ENCODE measurements at regions not wholly inside any gene's neighbourhood (a gene's known extent, or its start where the extent isn't known, plus 50 kb on each side); places are given as distances from the start of the nearest gene placed in this dataset.

DNA sequence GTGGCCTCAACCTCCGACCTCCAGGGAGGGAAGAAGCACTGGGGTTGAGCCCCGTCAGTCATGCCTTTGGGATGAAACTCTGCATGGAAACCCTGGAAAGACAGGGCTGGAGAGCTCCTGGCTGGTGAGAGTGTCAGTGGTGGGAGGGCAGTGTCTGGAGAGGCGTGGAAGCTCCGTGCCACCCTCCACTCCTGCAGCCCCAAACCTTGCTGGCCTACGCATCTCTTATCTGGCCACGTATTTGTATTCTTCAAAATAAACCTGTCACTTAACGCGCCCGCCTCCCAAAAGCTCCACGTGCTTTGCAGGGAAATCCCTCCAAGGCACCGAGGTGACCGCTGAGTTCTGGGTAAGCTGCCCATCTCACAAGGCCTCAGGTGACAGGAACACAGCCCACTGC is 84.3 kb downstream of the TEX29 start:
- H3K9ac ChIP-seq, result no peak overlapping the region
- no peaks in the 10 kb centered on the region for H4K20me1 ChIP-seq (ENCODE audit: insufficient read depth)
- peaks cover 52% of the 10 kb centered on the region for H3K27me3 ChIP-seq (ENCODE audit: insufficient read depth)
- no peak overlapping the region for H3K4me3 ChIP-seq (ENCODE audit: low read depth in 2 of 2, low read length in 1 of 2)
- H3F3A ChIP-seq (replicated peaks; ENCODE audit: insufficient read depth), result no peaks in the 10 kb centered on the region
- no peaks in the 10 kb centered on the region for H3K4me1 ChIP-seq (ENCODE audit: control insufficient read depth in 1 of 2, insufficient read depth in 2 of 2, low read depth in 1 of 2, low read length in 1 of 2)
- no peak overlapping the region for H2AFZ ChIP-seq (ENCODE audit: low read depth)
- H3K9me3 ChIP-seq, result no peaks in the 10 kb centered on the region
- no peaks in the 10 kb centered on the region for H3K79me2 ChIP-seq (ENCODE audit: insufficient read depth)
- DNase-seq, result no peak
- H3K27ac ChIP-seq (ENCODE audit: low read depth in 2 of 2, low read length in 1 of 2), result no peak overlapping the region
- ChIA-PET POLR2A (no interaction called here), CTCF (interaction anchor here (1.2 to 4.1 kb wide), 2 partner anchors 23 to 25 kb away, joined by 3 to 11 read pairs; no protein-coding TSS in a partner anchor)
- WGBS (ENCODE audit: low lambda C conversion rate), result 22% methylated on average over 12 of the region's 12 CpGs
- TF ChIP-seq JUND (IDR thresholded peaks at IDR 0.05) (no peak), FOXM1 (IDR thresholded peaks at IDR 0.05; ENCODE audit: low read depth) (no peak), RXRA (IDR thresholded peaks at IDR 0.05; ENCODE audit: borderline replicate concordance, low read depth) (no peak), MXI1 (IDR thresholded peaks at IDR 0.05; ENCODE audit: low read depth, low read length) (no peak), TCF12 (IDR thresholded peaks at IDR 0.05) (no peak), TAF1 (IDR thresholded peaks at IDR 0.05; ENCODE audit: borderline replicate concordance, low read depth, low read length) (no peak), SIN3A (IDR thresholded peaks at IDR 0.05; ENCODE audit: borderline replicate concordance, low read depth, low read length) (no peak), NRF1 (IDR thresholded peaks at IDR 0.05; ENCODE audit: low read depth, low read length) (no peak), SMC3 (IDR thresholded peaks at IDR 0.05; ENCODE audit: low read depth, low read length) (no peak), GATA2 (CRISPR knock-in tag; IDR thresholded peaks at IDR 0.05) (no peak), POLR2AphosphoS5 (IDR thresholded peaks at IDR 0.05; ENCODE audit: low read depth, low read length) (no peak), NFIC (IDR thresholded peaks at IDR 0.05; ENCODE audit: borderline replicate concordance) (no peak)
- TF ChIP-seq, protein P1, sequence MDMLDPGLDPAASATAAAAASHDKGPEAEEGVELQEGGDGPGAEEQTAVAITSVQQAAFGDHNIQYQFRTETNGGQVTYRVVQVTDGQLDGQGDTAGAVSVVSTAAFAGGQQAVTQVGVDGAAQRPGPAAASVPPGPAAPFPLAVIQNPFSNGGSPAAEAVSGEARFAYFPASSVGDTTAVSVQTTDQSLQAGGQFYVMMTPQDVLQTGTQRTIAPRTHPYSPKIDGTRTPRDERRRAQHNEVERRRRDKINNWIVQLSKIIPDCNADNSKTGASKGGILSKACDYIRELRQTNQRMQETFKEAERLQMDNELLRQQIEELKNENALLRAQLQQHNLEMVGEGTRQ (IDR thresholded peaks at IDR 0.05; ENCODE audit: borderline replicate concordance, low read depth, low read length), result no peak
- TF ChIP-seq, protein P2, sequence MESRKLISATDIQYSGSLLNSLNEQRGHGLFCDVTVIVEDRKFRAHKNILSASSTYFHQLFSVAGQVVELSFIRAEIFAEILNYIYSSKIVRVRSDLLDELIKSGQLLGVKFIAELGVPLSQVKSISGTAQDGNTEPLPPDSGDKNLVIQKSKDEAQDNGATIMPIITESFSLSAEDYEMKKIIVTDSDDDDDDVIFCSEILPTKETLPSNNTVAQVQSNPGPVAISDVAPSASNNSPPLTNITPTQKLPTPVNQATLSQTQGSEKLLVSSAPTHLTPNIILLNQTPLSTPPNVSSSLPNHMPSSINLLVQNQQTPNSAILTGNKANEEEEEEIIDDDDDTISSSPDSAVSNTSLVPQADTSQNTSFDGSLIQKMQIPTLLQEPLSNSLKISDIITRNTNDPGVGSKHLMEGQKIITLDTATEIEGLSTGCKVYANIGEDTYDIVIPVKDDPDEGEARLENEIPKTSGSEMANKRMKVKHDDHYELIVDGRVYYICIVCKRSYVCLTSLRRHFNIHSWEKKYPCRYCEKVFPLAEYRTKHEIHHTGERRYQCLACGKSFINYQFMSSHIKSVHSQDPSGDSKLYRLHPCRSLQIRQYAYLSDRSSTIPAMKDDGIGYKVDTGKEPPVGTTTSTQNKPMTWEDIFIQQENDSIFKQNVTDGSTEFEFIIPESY (IDR thresholded peaks at IDR 0.05; ENCODE audit: borderline replicate concordance, low read depth), result no peak
- TF ChIP-seq, protein P3, sequence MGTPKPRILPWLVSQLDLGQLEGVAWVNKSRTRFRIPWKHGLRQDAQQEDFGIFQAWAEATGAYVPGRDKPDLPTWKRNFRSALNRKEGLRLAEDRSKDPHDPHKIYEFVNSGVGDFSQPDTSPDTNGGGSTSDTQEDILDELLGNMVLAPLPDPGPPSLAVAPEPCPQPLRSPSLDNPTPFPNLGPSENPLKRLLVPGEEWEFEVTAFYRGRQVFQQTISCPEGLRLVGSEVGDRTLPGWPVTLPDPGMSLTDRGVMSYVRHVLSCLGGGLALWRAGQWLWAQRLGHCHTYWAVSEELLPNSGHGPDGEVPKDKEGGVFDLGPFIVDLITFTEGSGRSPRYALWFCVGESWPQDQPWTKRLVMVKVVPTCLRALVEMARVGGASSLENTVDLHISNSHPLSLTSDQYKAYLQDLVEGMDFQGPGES (IDR thresholded peaks at IDR 0.05; ENCODE audit: low read depth, low read length), result no peak
- no peak overlapping the region for H3K4me2 ChIP-seq
- no peaks in the 10 kb centered on the region for H3K9me2 ChIP-seq
- no peaks in the 10 kb centered on the region for H3K36me3 ChIP-seq (replicated peaks in 1 of 2; ENCODE audit: control insufficient read depth in 1 of 2, insufficient read depth in 2 of 2, low read length in 1 of 2)

DNA sequence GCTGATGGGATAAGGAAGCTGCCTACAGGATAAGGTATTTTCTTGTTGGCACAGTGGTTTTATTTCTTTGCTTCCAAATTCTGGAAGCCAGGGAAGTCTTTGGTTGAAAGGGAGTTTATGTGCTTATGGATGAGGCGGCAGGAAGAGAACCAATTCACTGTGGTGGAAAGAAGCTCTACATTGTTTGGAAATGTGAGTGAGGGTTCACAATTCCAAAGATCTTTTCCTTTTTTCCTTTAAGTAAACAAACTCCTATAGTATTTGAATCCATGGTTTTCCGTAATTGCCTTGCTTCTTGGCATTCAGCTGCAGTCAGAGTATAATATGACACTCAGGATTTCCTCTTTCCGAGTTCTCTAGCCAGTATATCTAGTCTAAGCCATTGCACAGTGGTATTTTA is 86.2 kb downstream of the TEX29 start:
- no peaks in the 10 kb centered on the region for H3K4me1 ChIP-seq (ENCODE audit: control insufficient read depth in 1 of 2, insufficient read depth in 2 of 2, low read depth in 1 of 2, low read length in 1 of 2)
- no peaks in the 10 kb centered on the region for H3K79me2 ChIP-seq (ENCODE audit: insufficient read depth)
- H3K27me3 ChIP-seq (ENCODE audit: insufficient read depth), result peaks cover 66% of the 10 kb centered on the region
- H3K4me2 ChIP-seq, result no peak overlapping the region
- no peaks in the 10 kb centered on the region for H3K36me3 ChIP-seq (replicated peaks in 1 of 2; ENCODE audit: control insufficient read depth in 1 of 2, insufficient read depth in 2 of 2, low read length in 1 of 2)
- H3F3A ChIP-seq (replicated peaks; ENCODE audit: insufficient read depth), result no peaks in the 10 kb centered on the region
- 13% methylated on average over 3 of the region's 3 CpGs for WGBS (ENCODE audit: low lambda C conversion rate)
- ChIA-PET POLR2A (no interaction called here), CTCF (interaction anchor here (0.8 to 4.1 kb wide), 3 partner anchors 23 to 339 kb away, joined by 3 to 11 read pairs (median 3); no protein-coding TSS in a partner anchor)
- no peak overlapping the region for H2AFZ ChIP-seq (ENCODE audit: low read depth)
- no peak overlapping the region for H3K4me3 ChIP-seq (ENCODE audit: low read depth in 2 of 2, low read length in 1 of 2)
- no peaks in the 10 kb centered on the region for H3K9me3 ChIP-seq
- H3K9me2 ChIP-seq, result no peaks in the 10 kb centered on the region
- H3K27ac ChIP-seq (ENCODE audit: low read depth in 2 of 2, low read length in 1 of 2), result no peak overlapping the region
- H3K9ac ChIP-seq, result no peak overlapping the region
- H4K20me1 ChIP-seq (ENCODE audit: insufficient read depth), result no peaks in the 10 kb centered on the region
- DNase-seq, result no peak
- TF ChIP-seq GATA2 (CRISPR knock-in tag; IDR thresholded peaks at IDR 0.05), result no peak
- TF ChIP-seq GABPA (IDR thresholded peaks at IDR 0.05; ENCODE audit: low read depth), result no peak
- TF ChIP-seq JUND (IDR thresholded peaks at IDR 0.05), result no peak
- TF ChIP-seq, protein P3 (IDR thresholded peaks at IDR 0.05; ENCODE audit: low read depth, low read length), result no peak
- TF ChIP-seq MEF2A (IDR thresholded peaks at IDR 0.05; ENCODE audit: borderline replicate concordance, low read depth), result no peak
- TF ChIP-seq, protein P4, sequence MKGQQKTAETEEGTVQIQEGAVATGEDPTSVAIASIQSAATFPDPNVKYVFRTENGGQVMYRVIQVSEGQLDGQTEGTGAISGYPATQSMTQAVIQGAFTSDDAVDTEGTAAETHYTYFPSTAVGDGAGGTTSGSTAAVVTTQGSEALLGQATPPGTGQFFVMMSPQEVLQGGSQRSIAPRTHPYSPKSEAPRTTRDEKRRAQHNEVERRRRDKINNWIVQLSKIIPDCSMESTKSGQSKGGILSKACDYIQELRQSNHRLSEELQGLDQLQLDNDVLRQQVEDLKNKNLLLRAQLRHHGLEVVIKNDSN (IDR thresholded peaks at IDR 0.05; ENCODE audit: borderline replicate concordance, low read depth), result no peak
- no peak for TF ChIP-seq FOXM1 (IDR thresholded peaks at IDR 0.05; ENCODE audit: low read depth)
- TF ChIP-seq RCOR1 (IDR thresholded peaks at IDR 0.05; ENCODE audit: low read length), result no peak
- no peak for TF ChIP-seq NRF1 (IDR thresholded peaks at IDR 0.05; ENCODE audit: low read depth, low read length)
- TF ChIP-seq TEAD4 (IDR thresholded peaks at IDR 0.05; ENCODE audit: borderline replicate concordance, insufficient read depth), result no peak
- TF ChIP-seq NFIC (IDR thresholded peaks at IDR 0.05; ENCODE audit: borderline replicate concordance), result no peak
- no peak for TF ChIP-seq EZH2phosphoT487 (IDR thresholded peaks at IDR 0.05; ENCODE audit: borderline replicate concordance, low read depth)
- no peak for TF ChIP-seq FOXJ3 (CRISPR knock-in tag; IDR thresholded peaks at IDR 0.05)

All from SK-N-SH (cell line).